GM10248 (cell line): ENCODE measurements at regions not wholly inside any gene's neighbourhood (a gene's known extent, or its start where the extent isn't known, plus 50 kb on each side); places are given as distances from the start of the nearest gene placed in this dataset.
"Not testable (repeated sequence)": the region's sequence is repeated elsewhere in the genome, so short reads cannot be mapped to it uniquely, and the experiment has no call there.

Experiments used
- CTCF ChIA-PET: fragments of 300-600 bp; sonication (Branson Sonifier 250); formaldehyde crosslinking; extraction: SDS; loops from one replicate; lab custom pipeline; 2021; ENCODE audit warnings: antibody characterized with exemption; lab: Yijun Ruan, JAX
- POLR2A ChIA-PET: fragments of 350-650 bp; sonication (Branson Sonifier 250); formaldehyde crosslinking; extraction: SDS; loops from one replicate; lab custom pipeline; 2020; ENCODE audit warnings: antibody characterized with exemption; lab: Yijun Ruan, JAX
- DNase-seq: peaks from one replicate; pipeline ENCODE4 v3.0.0; 2012; ENCODE audit errors: extremely low spot score

- DNase-seq, POLR2A ChIA-PET, CTCF ChIA-PET: not testable (repeated sequence)
These were observed 206.0 kb upstream of the NBPF12 start for GRCh38 chr1:146731981-146732680.

- CTCF ChIA-PET, DNase-seq, POLR2A ChIA-PET: not testable (repeated sequence)
These were observed 208.3 kb upstream of the NBPF12 start for GRCh38 chr1:146729642-146730344.

- CTCF ChIA-PET, DNase-seq, POLR2A ChIA-PET: not testable (repeated sequence)
These were observed 223.1 kb upstream of the NBPF12 start for GRCh38 chr1:146715054-146715453.

- DNase-seq, POLR2A ChIA-PET, CTCF ChIA-PET: not testable (repeated sequence)
These were observed 227.1 kb upstream of the NBPF12 start for GRCh38 chr1:146710838-146711521.

- DNase-seq, POLR2A ChIA-PET, CTCF ChIA-PET: not testable (repeated sequence)
These were observed 228.8 kb upstream of the NBPF12 start for GRCh38 chr1:146709302-146709701.

- CTCF ChIA-PET, POLR2A ChIA-PET, DNase-seq: not testable (repeated sequence)
These were observed 233.9 kb upstream of the NBPF12 start for GRCh38 chr1:146704162-146704724.

- CTCF ChIA-PET, POLR2A ChIA-PET, DNase-seq: not testable (repeated sequence)
These were observed 236.8 kb upstream of the NBPF12 start for GRCh38 chr1:146701320-146701719.

- CTCF ChIA-PET, POLR2A ChIA-PET, DNase-seq: not testable (repeated sequence)
These were observed 242.7 kb upstream of the NBPF12 start for GRCh38 chr1:146695388-146695787.

- POLR2A ChIA-PET, DNase-seq, CTCF ChIA-PET: not testable (repeated sequence)
These were observed 246.3 kb upstream of the NBPF12 start for GRCh38 chr1:146691798-146692197.

GRCh38 chr1:146688893-146689292 is 249.2 kb upstream of the NBPF12 start:
- DNase-seq, CTCF ChIA-PET, POLR2A ChIA-PET: not testable (repeated sequence)

- POLR2A ChIA-PET, DNase-seq, CTCF ChIA-PET: not testable (repeated sequence)
These were observed 251.3 kb upstream of the NBPF12 start for GRCh38 chr1:146686777-146687366.

GRCh38 chr1:146683126-146683429 is 255.0 kb upstream of the NBPF12 start:
- CTCF ChIA-PET, POLR2A ChIA-PET, DNase-seq: not testable (repeated sequence)

- POLR2A ChIA-PET, CTCF ChIA-PET, DNase-seq: not testable (repeated sequence)
These were observed 255.6 kb upstream of the NBPF12 start for GRCh38 chr1:146682227-146683125.

GRCh38 chr1:146673729-146674299 is 264.3 kb upstream of the NBPF12 start:
- CTCF ChIA-PET, POLR2A ChIA-PET, DNase-seq: not testable (repeated sequence)

- POLR2A ChIA-PET, CTCF ChIA-PET, DNase-seq: not testable (repeated sequence)
These were observed 265.5 kb upstream of the NBPF12 start for GRCh38 chr1:146672608-146673007.

GRCh38 chr1:146671588-146671987 is 266.5 kb upstream of the NBPF12 start:
- POLR2A ChIA-PET, CTCF ChIA-PET, DNase-seq: not testable (repeated sequence)
